ENCODE measurements at regions not wholly inside any gene's neighbourhood (a gene's known extent, or its start where the extent isn't known, plus 50 kb on each side); places are given as distances from the start of the nearest gene placed in this dataset.
A peak's percentile ranks its signal among the peaks of the same experiment; 100 is the strongest.
"Not testable (repeated sequence)": the region's sequence is repeated elsewhere in the genome, so short reads cannot be mapped to it uniquely, and the experiment has no call there.

DNA sequence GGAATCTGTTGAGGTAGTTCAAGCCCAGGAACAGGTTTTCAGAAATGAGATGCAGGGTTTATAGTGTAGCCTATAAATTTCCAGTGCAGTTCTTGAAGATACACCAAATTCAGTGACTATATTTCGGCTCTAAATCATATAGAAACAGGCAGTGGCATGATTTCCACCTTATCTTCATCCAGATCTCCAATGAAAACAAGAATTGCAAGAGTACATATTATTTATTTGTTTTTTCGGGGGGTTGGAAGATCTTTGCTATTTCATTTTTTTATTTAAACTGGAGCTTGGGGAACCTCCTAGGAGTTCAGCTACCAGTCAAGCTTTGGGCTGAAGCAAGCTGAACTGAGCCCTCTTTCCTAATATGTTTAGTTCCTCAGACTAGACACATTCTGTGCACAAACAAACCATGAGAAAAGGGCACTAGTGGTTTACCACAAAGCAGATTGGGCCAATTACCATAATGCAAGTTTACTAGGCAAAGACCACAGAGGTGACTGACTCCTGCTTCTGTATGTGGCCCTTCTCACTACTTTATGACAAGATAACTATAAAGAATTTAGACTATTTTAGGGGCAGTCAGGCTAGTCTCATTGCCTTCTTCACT lies 68.5 kb downstream of the RGS2 start:
- no peak for TF ChIP-seq CTCF (conservative IDR thresholded peaks at IDR 0.05; ENCODE audit: low read depth, low read length)
- DNase-seq (ENCODE audit: low read depth), result no peak
- H3K4me3 ChIP-seq (ENCODE audit: low read length), result no peak overlapping the region

DNA sequence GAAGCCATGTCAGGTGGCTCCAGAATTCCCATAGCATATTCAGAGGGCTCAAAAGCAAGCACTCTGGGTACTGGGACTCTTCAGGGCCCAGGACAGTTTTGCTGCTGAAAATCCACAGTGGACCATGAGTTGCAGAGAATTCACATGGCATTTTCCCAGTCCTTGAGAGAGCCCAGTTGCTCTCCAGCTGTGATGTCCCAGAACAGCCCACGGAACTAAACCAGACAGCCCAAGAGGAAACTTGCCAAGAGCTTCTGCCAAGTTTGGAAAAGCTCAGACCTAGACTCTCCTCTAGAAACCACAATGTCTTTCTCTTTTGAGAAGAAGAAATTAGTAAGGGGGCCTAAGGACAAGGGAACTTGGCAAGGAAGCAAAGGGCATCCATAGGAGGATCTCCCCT lies 69.4 kb downstream of the RGS2 start:
- DNase-seq (ENCODE audit: low read depth), result no peak
- TF ChIP-seq CTCF (conservative IDR thresholded peaks at IDR 0.05; ENCODE audit: low read depth, low read length), result no peak
- no peak overlapping the region for H3K4me3 ChIP-seq (ENCODE audit: low read length)

GRCh38 chr1:192879406-192879805 lies 70.6 kb downstream of the RGS2 start:
- no peak overlapping the region for H3K4me3 ChIP-seq (ENCODE audit: low read length)
- peak; percentile 11 for DNase-seq (ENCODE audit: low read depth)
- no peak for TF ChIP-seq CTCF (conservative IDR thresholded peaks at IDR 0.05; ENCODE audit: low read depth, low read length)

DNA sequence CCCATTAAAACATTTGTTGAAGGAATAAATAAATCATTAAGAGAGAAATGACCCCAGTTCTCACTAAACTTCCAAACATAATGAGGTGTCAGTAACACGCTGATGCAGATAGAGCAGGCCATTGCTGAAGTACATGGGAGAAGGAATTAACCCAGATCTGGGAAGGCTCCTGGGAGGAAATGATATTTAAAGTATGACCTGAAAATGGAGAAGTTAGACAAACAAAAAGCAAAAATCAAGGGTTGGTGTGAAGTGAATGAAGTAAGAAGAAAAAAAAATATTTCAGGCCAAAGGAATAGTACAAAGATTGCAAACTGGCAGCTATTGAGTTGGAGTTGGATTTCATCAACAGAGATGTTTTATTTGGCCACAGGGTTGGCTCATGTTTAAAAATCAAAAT lies 71.4 kb downstream of the RGS2 start:
- no peak overlapping the region for H3K4me3 ChIP-seq (ENCODE audit: low read length)
- TF ChIP-seq CTCF (conservative IDR thresholded peaks at IDR 0.05; ENCODE audit: low read depth, low read length), result no peak
- DNase-seq (ENCODE audit: low read depth), result no peak

- no peak for DNase-seq (ENCODE audit: low read depth)
- H3K4me3 ChIP-seq (ENCODE audit: low read length), result no peak overlapping the region
- TF ChIP-seq CTCF (conservative IDR thresholded peaks at IDR 0.05; ENCODE audit: low read depth, low read length), result no peak
Observed at GRCh38 chr1:192884241-192884640, 75.4 kb downstream of the RGS2 start.

DNA sequence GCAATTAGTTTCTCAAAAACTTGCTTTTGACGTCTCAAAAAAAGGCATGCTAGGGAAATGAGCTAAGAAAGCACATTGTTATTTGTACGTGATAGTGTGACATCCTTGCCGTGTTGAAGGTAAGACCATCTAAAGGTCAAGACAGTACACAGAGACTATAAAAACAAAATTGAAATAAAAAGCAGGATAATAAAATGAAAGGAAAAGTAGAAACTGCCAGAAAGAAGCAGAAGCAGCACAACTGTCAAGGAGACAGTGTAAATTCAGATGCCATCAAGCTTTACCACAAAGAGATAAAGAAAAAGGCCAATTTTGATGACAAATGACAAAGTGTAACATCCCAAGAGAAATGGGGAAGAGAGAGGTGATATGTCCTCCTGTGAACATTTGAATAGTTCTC lies 76.5 kb downstream of the RGS2 start:
- DNase-seq (ENCODE audit: low read depth); H3K4me3 ChIP-seq (ENCODE audit: low read length): not testable (repeated sequence)

DNA sequence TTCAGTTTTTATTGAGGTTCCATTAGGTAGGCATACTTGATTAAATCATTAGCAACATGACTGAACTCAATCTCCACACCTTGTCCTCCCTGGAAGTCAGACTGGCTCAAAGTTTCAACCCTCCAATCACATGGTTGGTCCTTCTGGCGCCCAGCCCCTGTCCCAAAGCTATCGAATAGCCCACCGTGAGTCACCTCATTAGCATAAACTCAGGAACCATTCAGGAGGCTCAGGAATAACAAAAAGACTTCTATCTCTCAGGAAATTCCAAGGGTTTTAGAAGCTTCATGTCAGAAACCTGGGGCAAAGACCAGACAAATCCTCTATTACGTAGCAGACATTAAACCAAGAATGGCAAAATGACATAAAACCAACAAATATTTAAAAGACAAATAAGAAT lies 78.6 kb downstream of the RGS2 start:
- TF ChIP-seq CTCF (conservative IDR thresholded peaks at IDR 0.05; ENCODE audit: low read depth, low read length), result no peak
- no peak for DNase-seq (ENCODE audit: low read depth)

DNA sequence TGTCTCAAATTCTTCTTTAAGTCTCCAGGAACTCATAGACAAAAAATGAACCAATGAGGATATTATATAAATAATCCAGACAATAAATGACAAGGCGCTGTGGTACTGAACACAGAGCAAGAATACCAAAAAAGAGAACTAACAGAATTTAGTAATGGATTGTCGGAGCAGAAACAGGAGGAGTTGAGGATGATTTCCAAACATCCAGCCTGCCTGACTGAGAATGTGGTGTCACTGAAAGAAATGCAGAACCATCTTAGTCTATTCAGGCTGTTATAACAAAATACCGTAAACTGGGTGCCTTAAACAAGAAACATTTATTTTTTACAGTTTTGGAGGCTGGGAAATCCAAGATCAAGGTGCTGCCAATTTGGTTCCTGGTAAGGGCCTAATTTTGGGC lies 79.7 kb downstream of the RGS2 start:
- no peak for TF ChIP-seq CTCF (conservative IDR thresholded peaks at IDR 0.05; ENCODE audit: low read depth, low read length)
- DNase-seq (ENCODE audit: low read depth), result no peak
- H3K4me3 ChIP-seq (ENCODE audit: low read length), result no peak overlapping the region

More for the DNA sequence above, 78.6 kb downstream of the RGS2 start:
- H3K4me3 ChIP-seq (ENCODE audit: low read length), result no peak overlapping the region
